Effector CD8-positive, alpha-beta T cell (primary cell): ENCODE measurements at regions not wholly inside any gene's neighbourhood (a gene's known extent, or its start where the extent isn't known, plus 50 kb on each side); places are given as distances from the start of the nearest gene placed in this dataset.

ENCODE experiments used
- DNase-seq: peaks from one replicate; lab custom pipeline; 2025; lab: John Stamatoyannopoulos, UW

- no peak for DNase-seq
Observed at GRCh38 chr21:24895885-24896734, 711.2 kb downstream of the MRPL39 start.

GRCh38 chr21:24894324-24894723 is 713.0 kb downstream of the MRPL39 start:
- no peak for DNase-seq

- no peak for DNase-seq
Observed at GRCh38 chr21:24890021-24890420, 717.3 kb downstream of the MRPL39 start.

- no peak for DNase-seq
Observed at GRCh38 chr21:24881506-24881905, 725.8 kb downstream of the MRPL39 start.

- no peak for DNase-seq
Observed at GRCh38 chr21:24870633-24871032, 736.6 kb downstream of the MRPL39 start.

- no peak for DNase-seq
Observed at GRCh38 chr21:24869862-24870261, 737.4 kb downstream of the MRPL39 start.

GRCh38 chr21:24868117-24868516 is 739.2 kb downstream of the MRPL39 start:
- no peak for DNase-seq

- DNase-seq: no peak
Observed at GRCh38 chr21:24861471-24861870, 745.8 kb downstream of the MRPL39 start.

GRCh38 chr21:24856326-24856725 is 751.0 kb downstream of the MRPL39 start:
- DNase-seq: no peak

- DNase-seq: no peak
Observed at GRCh38 chr21:24852610-24853195, 754.6 kb downstream of the MRPL39 start.

GRCh38 chr21:24850121-24850520 is 757.2 kb downstream of the MRPL39 start:
- DNase-seq: no peak

- DNase-seq: no peak
Observed at GRCh38 chr21:24844671-24845070, 762.6 kb downstream of the MRPL39 start.

- DNase-seq: no peak
Observed at GRCh38 chr21:24840287-24840686, 767.0 kb downstream of the MRPL39 start.

- no peak for DNase-seq
Observed at GRCh38 chr21:24832961-24833360, 774.3 kb downstream of the MRPL39 start.

GRCh38 chr21:24829397-24829796 is 777.9 kb downstream of the MRPL39 start:
- DNase-seq: no peak

GRCh38 chr21:24826822-24827221 is 780.5 kb downstream of the MRPL39 start:
- no peak for DNase-seq

- no peak for DNase-seq
Observed at GRCh38 chr21:24825348-24825747, 781.9 kb downstream of the MRPL39 start.

- DNase-seq: no peak
Observed at GRCh38 chr21:24824209-24824608, 783.1 kb downstream of the MRPL39 start.

GRCh38 chr21:24823247-24823646 is 784.0 kb downstream of the MRPL39 start:
- DNase-seq: no peak

GRCh38 chr21:24785033-24785432 is 822.2 kb downstream of the MRPL39 start:
- DNase-seq: no peak

GRCh38 chr21:24781146-24781545 is 826.1 kb downstream of the MRPL39 start:
- no peak for DNase-seq

- DNase-seq: no peak
Observed at GRCh38 chr21:24759348-24760075, 847.8 kb downstream of the MRPL39 start.

- no peak for DNase-seq
Observed at GRCh38 chr21:24738063-24738462, 869.2 kb downstream of the MRPL39 start.
